SK-N-SH (cell line): ENCODE measurements at regions not wholly inside any gene's neighbourhood (a gene's known extent, or its start where the extent isn't known, plus 50 kb on each side); places are given as distances from the start of the nearest gene placed in this dataset.

ENCODE experiments used
- CTCF ChIA-PET: fragments of 300-600, 350-600 bp; formaldehyde crosslinking; extraction: SDS; loops from one replicate; lab custom pipeline; 2021; lab: Yijun Ruan, JAX
- POLR2A ChIA-PET: fragments of 350-600 bp; sonication (Branson Sonifier 250); formaldehyde crosslinking; extraction: SDS; loops from one replicate; lab custom pipeline; 2020; ENCODE audit warnings: antibody characterized with exemption, inconsistent platforms; lab: Yijun Ruan, JAX
- DNase-seq: peaks from one replicate; pipeline ENCODE4 v3.0.0; 2012
- H2AFZ ChIP-seq: fragments of 200-600 bp; sonication (generic); 2 replicates; pipeline ENCODE4 v1.8.1; 2016; ENCODE audit warnings: antibody characterized with exemption, mild to moderate bottlenecking, low read depth
- H3F3A ChIP-seq: fragments of 200-600 bp; sonication (generic); replicated peaks from 2 replicates; pipeline ENCODE3; 2016; ENCODE audit warnings: antibody characterized with exemption, mild to moderate bottlenecking; ENCODE audit not compliant: insufficient read depth
- H3K27ac ChIP-seq, 2 experiments: fragments of 200-500 bp in 1 of 2; fragments of 200-600 bp in 1 of 2; sonication (Bioruptor generic) in 1 of 2; sonication (generic), shearing (Covaris generic) in 1 of 2; 2 replicates each; pipeline versions ENCODE4 v1.5.1 to v1.6.1; 2014 to 2016; ENCODE audit warnings: low read depth in 2 of 2, inconsistent platforms in 1 of 2, low read length in 1 of 2, mild to moderate bottlenecking in 1 of 2, mixed read lengths in 1 of 2
- H3K27me3 ChIP-seq: fragments of 200-600 bp; sonication (generic), shearing (Covaris generic); 2 replicates; pipeline ENCODE4 v1.6.1; 2016; ENCODE audit warnings: mixed run types; ENCODE audit not compliant: insufficient read depth
- H3K36me3 ChIP-seq, 2 experiments: fragments of 200-500 bp in 1 of 2; fragments of 200-600 bp in 1 of 2; sonication (Bioruptor generic) in 1 of 2; sonication (generic) in 1 of 2; replicated peaks in 1 of 2; 2 replicates each; pipeline versions ENCODE3 to v1.5.1; 2014 to 2016; ENCODE audit warnings: low read length in 1 of 2, mild to moderate bottlenecking in 1 of 2; ENCODE audit not compliant: insufficient read depth in 2 of 2, control insufficient read depth in 1 of 2
- H3K4me1 ChIP-seq, 2 experiments: fragments of 200-500 bp in 1 of 2; fragments of 200-600 bp in 1 of 2; sonication (Bioruptor generic) in 1 of 2; sonication (generic), shearing (Covaris generic) in 1 of 2; 2 replicates each; pipeline versions ENCODE4 v1.5.1 to v1.6.1; 2014 to 2016; ENCODE audit warnings: low read depth in 1 of 2, low read length in 1 of 2, mixed run types in 1 of 2; ENCODE audit not compliant: insufficient read depth in 2 of 2, control insufficient read depth in 1 of 2
- H3K4me2 ChIP-seq: fragments of 200-600 bp; sonication (generic), shearing (Covaris generic); 2 replicates; pipeline ENCODE4 v1.6.1; 2017; ENCODE audit warnings: mixed run types
- H3K4me3 ChIP-seq, 2 experiments: fragments of 200-500 bp in 1 of 2; fragments of 200-600 bp in 1 of 2; sonication (Bioruptor generic) in 1 of 2; sonication (generic), shearing (Covaris generic) in 1 of 2; 2 replicates each; pipeline versions ENCODE4 v1.5.1 to v1.8.1; 2014 to 2016; ENCODE audit warnings: low read depth in 2 of 2, inconsistent platforms in 1 of 2, low read length in 1 of 2, mild to moderate bottlenecking in 1 of 2, mixed read lengths in 1 of 2, moderate library complexity in 1 of 2
- H3K79me2 ChIP-seq: fragments of 200-600 bp; sonication (generic); 2 replicates; pipeline ENCODE4 v1.8.1; 2017; ENCODE audit warnings: mild to moderate bottlenecking; ENCODE audit not compliant: insufficient read depth
- H3K9ac ChIP-seq: fragments of 200-600 bp; sonication (generic); 2 replicates; pipeline ENCODE4 v1.6.1; 2017; ENCODE audit warnings: mixed run types
- H3K9me2 ChIP-seq: fragments of 200-600 bp; sonication (generic); 2 replicates; pipeline ENCODE4 v1.6.1; 2017; ENCODE audit warnings: mixed run types
- H3K9me3 ChIP-seq: fragments of 200-600 bp; sonication (generic); 2 replicates; pipeline ENCODE4 v1.6.1; 2017; ENCODE audit warnings: mixed run types, mild to moderate bottlenecking, moderate library complexity
- H4K20me1 ChIP-seq: fragments of 200-600 bp; sonication (generic); 2 replicates; pipeline ENCODE4 v1.6.1; 2017; ENCODE audit warnings: mild to moderate bottlenecking, mixed run types; ENCODE audit not compliant: insufficient read depth
- CHD2 ChIP-seq: fragments of 150-350 bp; IDR thresholded peaks from 2 replicates; pipeline ENCODE4 v1.6.1; 2018; ENCODE audit warnings: low read length; ENCODE audit not compliant: partially characterized antibody
- EZH2phosphoT487 ChIP-seq: fragments of 200-600 bp; sonication (generic); IDR thresholded peaks from 2 replicates; pipeline ENCODE4 v1.6.1; 2017; ENCODE audit warnings: low read depth, mixed run types, mild to moderate bottlenecking, antibody characterized with exemption, moderate library complexity, borderline replicate concordance
- FOSL2 ChIP-seq: IDR thresholded peaks from 2 replicates; pipeline ENCODE4 v1.4.0; 2012; ENCODE audit warnings: low read depth, mild to moderate bottlenecking, moderate library complexity, borderline replicate concordance
- FOXJ3 ChIP-seq: sonication (generic); formaldehyde crosslinking; IDR thresholded peaks from 2 replicates; pipeline ENCODE4 v1.5.1; 2020; ENCODE audit warnings: mild to moderate bottlenecking, missing genetic modification reagents
- FOXM1 ChIP-seq: IDR thresholded peaks from 2 replicates; pipeline ENCODE4 v1.4.0; 2012; ENCODE audit warnings: low read depth, mild to moderate bottlenecking
- GATA2 ChIP-seq: sonication (generic); formaldehyde crosslinking; IDR thresholded peaks from 2 replicates; pipeline ENCODE4 v1.5.0; 2020; ENCODE audit warnings: mild to moderate bottlenecking, missing genetic modification reagents
- JUND ChIP-seq: IDR thresholded peaks from 2 replicates; pipeline ENCODE4 v1.4.0; 2012
- MEF2A ChIP-seq: IDR thresholded peaks from 2 replicates; pipeline ENCODE4 v1.4.0; 2012; ENCODE audit warnings: low read depth, borderline replicate concordance
- NRF1 ChIP-seq: IDR thresholded peaks from 2 replicates; pipeline ENCODE4 v1.6.1; 2012; ENCODE audit warnings: low read depth, mild to moderate bottlenecking, low read length
- POLR2AphosphoS5 ChIP-seq: IDR thresholded peaks from 2 replicates; pipeline ENCODE4 v1.6.1; 2012; ENCODE audit warnings: low read depth, low read length
- RAD21 ChIP-seq: IDR thresholded peaks from 2 replicates; pipeline ENCODE4 v1.6.1; 2012; ENCODE audit warnings: mild to moderate bottlenecking, low read length
- RCOR1 ChIP-seq: fragments of 150-350 bp; IDR thresholded peaks from 2 replicates; pipeline ENCODE4 v1.6.1; 2017; ENCODE audit warnings: antibody characterized with exemption, low read length
- RFX5 ChIP-seq: IDR thresholded peaks from 2 replicates; pipeline ENCODE4 v1.6.1; 2012; ENCODE audit warnings: mild to moderate bottlenecking, improper control_type of control experiment, low read length
- SIN3A ChIP-seq: IDR thresholded peaks from 2 replicates; pipeline ENCODE4 v1.6.1; 2012; ENCODE audit warnings: low read depth, mild to moderate bottlenecking, low read length, moderate library complexity, borderline replicate concordance
- SMC3 ChIP-seq: IDR thresholded peaks from 2 replicates; pipeline ENCODE4 v1.6.1; 2012; ENCODE audit warnings: low read depth, low read length, improper control_type of control experiment
- TAF1 ChIP-seq: IDR thresholded peaks from 2 replicates; pipeline ENCODE4 v1.6.1; 2012; ENCODE audit warnings: low read depth, mild to moderate bottlenecking, low read length, moderate library complexity, borderline replicate concordance
- TCF12 ChIP-seq: IDR thresholded peaks from 2 replicates; pipeline ENCODE4 v1.4.0; 2012
- YY1 ChIP-seq: IDR thresholded peaks from 2 replicates; pipeline ENCODE4 v1.4.0; 2012; ENCODE audit warnings: low read depth, mild to moderate bottlenecking
- WGBS: methylation state at CpG from one replicate; pipeline ENCODE4 v1.1.6; 2017; ENCODE audit warnings: low lambda C conversion rate; 5-methylcytosine and 5-hydroxymethylcytosine counted together
- TF ChIP-seq, protein P1 (sequence below): IDR thresholded peaks from 2 replicates; pipeline ENCODE4 v1.4.0; 2012; ENCODE audit warnings: low read depth
- TF ChIP-seq, protein P2 (sequence below): fragments of 200-600 bp; sonication (generic); IDR thresholded peaks from 2 replicates; pipeline ENCODE4 v1.6.1; 2017; ENCODE audit warnings: antibody characterized with exemption, mild to moderate bottlenecking, moderate library complexity
- TF ChIP-seq, protein P3 (sequence below): IDR thresholded peaks from 2 replicates; pipeline ENCODE4; 2012

DNA sequence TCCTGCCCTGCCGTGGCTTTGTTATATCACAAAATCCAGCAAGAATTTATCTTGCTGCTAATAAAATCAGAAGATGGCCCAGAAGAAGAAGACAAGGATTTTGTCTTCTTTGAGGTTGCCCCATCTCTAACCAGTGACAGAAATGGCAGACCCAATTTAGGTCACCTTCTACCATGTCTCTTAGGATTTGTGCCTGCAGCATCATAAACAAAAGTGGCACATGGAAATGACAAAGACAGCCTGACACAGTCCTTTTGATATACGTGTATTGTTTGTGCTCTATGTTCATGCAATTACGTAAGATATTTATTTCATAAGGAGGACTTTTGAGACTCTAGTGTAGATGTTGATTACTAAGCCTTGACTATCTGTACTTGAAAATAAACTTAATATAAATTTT lies 135.9 kb upstream of the TMTC4 start:
- H3K9ac ChIP-seq, result no peak overlapping the region
- no peaks in the 10 kb centered on the region for H4K20me1 ChIP-seq
- WGBS, result 60% methylated on average over 3 of the region's 3 CpGs
- no peaks in the 10 kb centered on the region for H3K36me3 ChIP-seq
- H3K9me3 ChIP-seq, result no peaks in the 10 kb centered on the region
- no peaks in the 10 kb centered on the region; a peak in 2 of 4 replicates for H3K4me1 ChIP-seq
- H3K4me2 ChIP-seq, result no peak overlapping the region
- no peaks in the 10 kb centered on the region for H3K79me2 ChIP-seq
- TF ChIP-seq FOSL2 (no peak), TCF12 (no peak), SMC3 (no peak), MEF2A (no peak), EZH2phosphoT487 (no peak), JUND (no peak), SIN3A (no peak), TAF1 (no peak), FOXM1 (no peak), CHD2 (no peak), RCOR1 (no peak), RFX5 (no peak), FOXJ3 (CRISPR knock-in tag) (no peak)
- TF ChIP-seq, protein P1, sequence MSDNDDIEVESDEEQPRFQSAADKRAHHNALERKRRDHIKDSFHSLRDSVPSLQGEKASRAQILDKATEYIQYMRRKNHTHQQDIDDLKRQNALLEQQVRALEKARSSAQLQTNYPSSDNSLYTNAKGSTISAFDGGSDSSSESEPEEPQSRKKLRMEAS, result no peak
- DNase-seq, result no peak
- no peak overlapping the region for H3K4me3 ChIP-seq
- POLR2A ChIA-PET, result no interaction called here
- no peak overlapping the region for H2AFZ ChIP-seq
- H3K9me2 ChIP-seq, result no peaks in the 10 kb centered on the region
- no peaks in the 10 kb centered on the region for H3F3A ChIP-seq
- CTCF ChIA-PET, result no interaction called here
- H3K27me3 ChIP-seq, result no peaks in the 10 kb centered on the region; the same call in 1 of the 2 replicates
- H3K27ac ChIP-seq, result no peak overlapping the region

DNA sequence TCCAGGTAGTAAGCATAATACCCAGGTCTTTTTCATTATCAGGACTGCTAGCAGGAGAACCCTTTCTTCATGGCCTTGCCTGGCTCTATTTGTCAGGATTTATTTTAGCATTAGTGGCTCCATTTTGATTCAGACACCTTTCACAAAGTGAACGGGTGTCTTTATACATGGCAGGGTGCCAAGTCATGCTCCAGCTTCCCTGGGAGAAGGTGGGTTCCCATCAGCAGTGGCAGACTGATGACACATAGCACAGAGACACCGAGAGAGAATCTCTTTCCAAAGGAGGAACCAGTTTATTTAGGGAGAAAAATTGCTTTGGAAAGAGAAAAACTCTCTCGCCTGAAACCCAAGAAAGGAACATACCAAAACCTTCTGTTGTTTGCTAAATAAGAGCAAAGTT lies 135.3 kb upstream of the TMTC4 start:
- POLR2A ChIA-PET, result no interaction called here
- Histone ChIP-seq H3K27ac (no peak overlapping the region), H4K20me1 (no peaks in the 10 kb centered on the region), H3K9me3 (no peaks in the 10 kb centered on the region), H3K36me3 (no peaks in the 10 kb centered on the region), H3K9me2 (no peaks in the 10 kb centered on the region), H3K79me2 (no peaks in the 10 kb centered on the region), H3K9ac (no peak overlapping the region), H3K4me1 (no peaks in the 10 kb centered on the region; a peak in 1 of 4 replicates), H3K4me3 (no peak overlapping the region), H3K27me3 (no peaks in the 10 kb centered on the region; the same call in 1 of the 2 replicates), H3F3A (no peaks in the 10 kb centered on the region), H2AFZ (no peak overlapping the region), H3K4me2 (no peak overlapping the region)
- no peak for DNase-seq
- CTCF ChIA-PET, result interaction anchor here (1.2 kb wide), 1 partner anchor 87 kb away, joined by 3 read pairs; no protein-coding TSS in a partner anchor
- WGBS, result 15% methylated on average over 3 of the region's 3 CpGs
- TF ChIP-seq GATA2 (CRISPR knock-in tag) (no peak), YY1 (no peak), NRF1 (no peak), RAD21 (no peak), POLR2AphosphoS5 (no peak)
- TF ChIP-seq, protein P2, sequence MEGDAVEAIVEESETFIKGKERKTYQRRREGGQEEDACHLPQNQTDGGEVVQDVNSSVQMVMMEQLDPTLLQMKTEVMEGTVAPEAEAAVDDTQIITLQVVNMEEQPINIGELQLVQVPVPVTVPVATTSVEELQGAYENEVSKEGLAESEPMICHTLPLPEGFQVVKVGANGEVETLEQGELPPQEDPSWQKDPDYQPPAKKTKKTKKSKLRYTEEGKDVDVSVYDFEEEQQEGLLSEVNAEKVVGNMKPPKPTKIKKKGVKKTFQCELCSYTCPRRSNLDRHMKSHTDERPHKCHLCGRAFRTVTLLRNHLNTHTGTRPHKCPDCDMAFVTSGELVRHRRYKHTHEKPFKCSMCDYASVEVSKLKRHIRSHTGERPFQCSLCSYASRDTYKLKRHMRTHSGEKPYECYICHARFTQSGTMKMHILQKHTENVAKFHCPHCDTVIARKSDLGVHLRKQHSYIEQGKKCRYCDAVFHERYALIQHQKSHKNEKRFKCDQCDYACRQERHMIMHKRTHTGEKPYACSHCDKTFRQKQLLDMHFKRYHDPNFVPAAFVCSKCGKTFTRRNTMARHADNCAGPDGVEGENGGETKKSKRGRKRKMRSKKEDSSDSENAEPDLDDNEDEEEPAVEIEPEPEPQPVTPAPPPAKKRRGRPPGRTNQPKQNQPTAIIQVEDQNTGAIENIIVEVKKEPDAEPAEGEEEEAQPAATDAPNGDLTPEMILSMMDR, result no peak
- TF ChIP-seq, protein P3, sequence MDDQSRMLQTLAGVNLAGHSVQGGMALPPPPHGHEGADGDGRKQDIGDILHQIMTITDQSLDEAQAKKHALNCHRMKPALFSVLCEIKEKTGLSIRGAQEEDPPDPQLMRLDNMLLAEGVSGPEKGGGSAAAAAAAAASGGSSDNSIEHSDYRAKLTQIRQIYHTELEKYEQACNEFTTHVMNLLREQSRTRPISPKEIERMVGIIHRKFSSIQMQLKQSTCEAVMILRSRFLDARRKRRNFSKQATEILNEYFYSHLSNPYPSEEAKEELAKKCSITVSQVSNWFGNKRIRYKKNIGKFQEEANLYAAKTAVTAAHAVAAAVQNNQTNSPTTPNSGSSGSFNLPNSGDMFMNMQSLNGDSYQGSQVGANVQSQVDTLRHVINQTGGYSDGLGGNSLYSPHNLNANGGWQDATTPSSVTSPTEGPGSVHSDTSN, result no peak
